A673 (cell line): ENCODE measurements at regions not wholly inside any gene's neighbourhood (a gene's known extent, or its start where the extent isn't known, plus 50 kb on each side); places are given as distances from the start of the nearest gene placed in this dataset.

ENCODE experiments used
- BruUV-seq: library from RNA; stranded (reverse); fragments of 400-500 nt; replicated peaks from 2 replicates; lab custom pipeline; 2021; lab: Mats Ljungman, UMichigan
- CTCF ChIA-PET: fragments of 300-600 bp; sonication (Branson Sonifier 250); formaldehyde crosslinking; loops from one replicate; lab custom pipeline; 2022; ENCODE audit warnings: antibody characterized with exemption; lab: Charles Lee
- POLR2A ChIA-PET: fragments of 300-600 bp; sonication (Branson Sonifier 250); formaldehyde crosslinking; loops from one replicate; lab custom pipeline; 2022; ENCODE audit warnings: antibody characterized with exemption; ENCODE audit not compliant: low non-redundant PET; lab: Charles Lee
- DNase-seq: peaks from one replicate; pipeline ENCODE4 v3.0.0-alpha.2; 2015; ENCODE audit warnings: low spot score
- H3K27ac ChIP-seq: fragments of 200-600 bp; sonication (generic); 2 replicates; pipeline ENCODE4 v1.5.1; 2016; ENCODE audit warnings: mixed run types, low read depth, mild to moderate bottlenecking, mixed read lengths, antibody characterized with exemption, low read length; ENCODE audit not compliant: poor library complexity, severe bottlenecking
- H3K27me3 ChIP-seq: fragments of 200-600 bp; sonication (generic); replicated peaks from 2 replicates; pipeline ENCODE4 v1.6.1; 2017; ENCODE audit warnings: mixed run types, low read depth, mild to moderate bottlenecking, mixed read lengths, antibody characterized with exemption, low read length; ENCODE audit not compliant: insufficient read depth, poor library complexity
- H3K36me3 ChIP-seq: fragments of 200-600 bp; sonication (generic); 2 replicates; pipeline ENCODE4 v1.6.1; 2016; ENCODE audit warnings: mixed run types, mild to moderate bottlenecking, mixed read lengths, antibody characterized with exemption, low read length; ENCODE audit not compliant: insufficient read depth, poor library complexity, severe bottlenecking
- H3K4me1 ChIP-seq: fragments of 200-600 bp; sonication (generic); 2 replicates; pipeline ENCODE4 v1.6.1; 2017; ENCODE audit warnings: mixed run types, mild to moderate bottlenecking, mixed read lengths, antibody characterized with exemption, low read length; ENCODE audit not compliant: insufficient read depth, poor library complexity, severe bottlenecking
- H3K4me3 ChIP-seq: fragments of 200-600 bp; sonication (generic); 2 replicates; pipeline ENCODE4 v1.5.1; 2016; ENCODE audit warnings: low read depth, mixed run types, mild to moderate bottlenecking, mixed read lengths, low read length; ENCODE audit not compliant: poor library complexity, severe bottlenecking
- H3K9me3 ChIP-seq: fragments of 200-600 bp; sonication (generic); 2 replicates; pipeline ENCODE4 v1.6.1; 2016; ENCODE audit warnings: mixed run types, low read depth, mild to moderate bottlenecking, mixed read lengths, antibody characterized with exemption, low read length; ENCODE audit not compliant: poor library complexity, severe bottlenecking
- CTCF ChIP-seq: fragments of 300-800, 200-600 bp; sonication (generic); conservative IDR thresholded peaks from 2 replicates; pipeline ENCODE4 v1.5.1; 2017; ENCODE audit warnings: low read depth, mild to moderate bottlenecking, antibody characterized with exemption, low read length, moderate library complexity, mixed read lengths
- EZH2 ChIP-seq: fragments of 200-600 bp; sonication (generic); IDR thresholded peaks from 2 replicates; pipeline ENCODE4 v1.6.1; 2017; ENCODE audit warnings: borderline replicate concordance, low read depth, mild to moderate bottlenecking, mixed read lengths, antibody characterized with exemption, low read length; ENCODE audit not compliant: poor library complexity, severe bottlenecking
- intact Hi-C: fragments of 100-400 bp; cut with micrococcal nuclease; formaldehyde crosslinking; loops from one replicate; pipeline ENCODE4 v1.10.0; 2022; ENCODE audit not compliant: unreplicated experiment

GRCh38 chr9:88813638-88814209, 177.5 kb upstream of the S1PR3 start:
- no peak overlapping the region for H3K4me3 ChIP-seq
- no TSS peak for BruUV-seq
- TF ChIP-seq EZH2 (no peak), CTCF (no peak)
- no peaks in the 10 kb centered on the region for H3K27me3 ChIP-seq
- H3K9me3 ChIP-seq = no peaks in the 10 kb centered on the region
- peaks cover 34% of the 10 kb centered on the region for H3K4me1 ChIP-seq
- POLR2A ChIA-PET = no interaction called here
- intact Hi-C loops = no loop called here
- CTCF ChIA-PET = no interaction called here
- DNase-seq = no peak
- no peak overlapping the region for H3K27ac ChIP-seq
- no peaks in the 10 kb centered on the region for H3K36me3 ChIP-seq

- ChIA-PET CTCF (interaction anchor here (0.6 kb wide), 1 partner anchor 80 kb away, joined by 3 read pairs; no protein-coding TSS in a partner anchor), POLR2A (no interaction called here)
- Histone ChIP-seq H3K9me3 (no peaks in the 10 kb centered on the region), H3K27ac (no peak overlapping the region), H3K4me1 (peaks cover 40% of the 10 kb centered on the region), H3K4me3 (no peak overlapping the region), H3K36me3 (no peaks in the 10 kb centered on the region), H3K27me3 (no peaks in the 10 kb centered on the region)
- peak; percentile 60 for DNase-seq
- BruUV-seq = no TSS peak
- intact Hi-C loops = no loop called here
- no peak for TF ChIP-seq CTCF
- TF ChIP-seq EZH2 = no peak
These were observed 176.7 kb upstream of the S1PR3 start for GRCh38 chr9:88814577-88814976.

GRCh38 chr9:88816141-88816540, 175.1 kb upstream of the S1PR3 start:
- H3K4me1 ChIP-seq = peaks cover 45% of the 10 kb centered on the region
- no peak overlapping the region for H3K4me3 ChIP-seq
- intact Hi-C loops = no loop called here
- H3K27me3 ChIP-seq = no peaks in the 10 kb centered on the region
- no peak overlapping the region for H3K27ac ChIP-seq
- CTCF ChIA-PET = no interaction called here
- no peak for TF ChIP-seq CTCF
- TF ChIP-seq EZH2 = no peak
- DNase-seq = no peak
- POLR2A ChIA-PET = no interaction called here
- no peaks in the 10 kb centered on the region for H3K36me3 ChIP-seq
- no peaks in the 10 kb centered on the region for H3K9me3 ChIP-seq
- BruUV-seq = no TSS peak
